ENCODE measurements at regions not wholly inside any gene's neighbourhood (a gene's known extent, or its start where the extent isn't known, plus 50 kb on each side); places are given as distances from the start of the nearest gene placed in this dataset.

DNA sequence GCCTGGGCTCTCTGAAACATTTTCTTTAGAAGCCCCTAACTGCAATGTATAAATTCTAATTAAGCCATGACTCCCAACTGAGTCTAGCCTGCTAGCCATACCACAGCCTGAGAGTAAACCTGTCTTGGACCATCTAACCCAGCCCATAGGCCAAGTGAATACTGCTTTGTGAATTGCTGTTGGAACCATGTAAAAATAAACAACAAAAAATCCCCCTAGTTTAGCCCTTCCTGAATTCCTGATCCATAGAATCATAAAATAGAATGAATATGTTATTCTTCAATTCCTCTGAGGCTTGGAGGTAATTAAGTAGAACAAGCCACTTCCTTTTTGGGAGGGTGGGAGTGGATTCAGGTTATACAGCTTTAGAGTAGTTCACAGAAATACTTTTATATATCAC is 1496.4 kb downstream of the MRPL39 start:
- no peak for ATAC-seq (ENCODE audit: low read depth)
- H3K9me3 ChIP-seq (ENCODE audit: severe bottlenecking), result no peaks in the 10 kb centered on the region
- no peaks in the 10 kb centered on the region for H3K4me1 ChIP-seq (ENCODE audit: insufficient read depth, poor library complexity, severe bottlenecking)
- no peak overlapping the region for H3K4me3 ChIP-seq (ENCODE audit: severe bottlenecking)
- no peak for TF ChIP-seq CTCF (IDR thresholded peaks at IDR 0.05; ENCODE audit: poor library complexity, severe bottlenecking)
- H3K27me3 ChIP-seq (ENCODE audit: insufficient read depth, poor library complexity, severe bottlenecking), result peaks cover 22% of the 10 kb centered on the region
- no peak for DNase-seq (ENCODE audit: low spot score)
- H3K27ac ChIP-seq (ENCODE audit: poor library complexity, severe bottlenecking), result no peak overlapping the region
- no peaks in the 10 kb centered on the region for H3K36me3 ChIP-seq (ENCODE audit: low read depth)

DNA sequence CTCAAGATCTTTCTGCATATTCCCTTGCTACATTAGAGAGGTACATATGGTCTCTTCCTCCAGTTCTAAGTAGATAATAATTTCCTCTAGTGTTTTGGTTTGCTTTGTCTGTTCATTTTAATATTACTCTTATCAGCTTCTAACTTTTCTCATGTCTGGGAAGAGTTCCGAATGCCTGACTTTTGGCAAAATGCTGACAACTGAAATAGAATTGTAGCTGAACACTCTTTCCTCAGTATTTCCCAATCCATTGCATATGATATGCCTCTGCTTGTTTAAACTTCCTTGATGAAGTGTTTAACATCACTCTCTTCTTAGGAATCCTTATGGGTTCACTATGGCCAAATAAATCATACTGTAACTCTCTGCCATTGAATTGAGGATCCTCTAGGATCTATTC is 1510.1 kb downstream of the MRPL39 start:
- TF ChIP-seq CTCF (IDR thresholded peaks at IDR 0.05; ENCODE audit: poor library complexity, severe bottlenecking), result no peak
- ATAC-seq (ENCODE audit: low read depth), result no peak
- peaks cover 6% of the 10 kb centered on the region for H3K27me3 ChIP-seq (ENCODE audit: insufficient read depth, poor library complexity, severe bottlenecking)

DNA sequence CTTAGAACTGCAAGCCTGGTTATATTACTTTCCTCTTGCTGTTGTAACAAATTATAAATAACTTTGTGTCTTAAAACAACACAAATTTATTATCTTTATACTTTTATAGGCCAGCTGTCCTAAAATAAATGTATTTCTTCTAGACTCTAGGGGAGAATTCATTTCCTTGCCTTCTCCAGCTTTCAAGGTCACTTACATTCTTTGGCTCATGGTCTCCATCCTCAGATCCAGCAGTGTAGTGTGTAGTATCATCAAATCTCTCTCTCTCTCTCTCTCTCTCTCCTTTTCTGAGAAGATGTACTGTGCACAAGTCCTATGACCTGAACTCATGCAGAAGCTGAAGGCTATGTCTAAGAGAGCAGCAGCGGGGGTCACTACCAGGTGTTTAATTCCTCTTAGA is 1510.6 kb downstream of the MRPL39 start:
- Histone ChIP-seq H3K4me1 (ENCODE audit: insufficient read depth, poor library complexity, severe bottlenecking) (no peaks in the 10 kb centered on the region), H3K27me3 (ENCODE audit: insufficient read depth, poor library complexity, severe bottlenecking) (peaks cover 6% of the 10 kb centered on the region), H3K36me3 (ENCODE audit: low read depth) (no peaks in the 10 kb centered on the region), H3K9me3 (ENCODE audit: severe bottlenecking) (no peaks in the 10 kb centered on the region), H3K4me3 (ENCODE audit: severe bottlenecking) (no peak overlapping the region), H3K27ac (ENCODE audit: poor library complexity, severe bottlenecking) (no peak overlapping the region)
- no peak for ATAC-seq (ENCODE audit: low read depth)
- DNase-seq (ENCODE audit: low spot score), result no peak
- TF ChIP-seq CTCF (IDR thresholded peaks at IDR 0.05; ENCODE audit: poor library complexity, severe bottlenecking), result no peak

More for the DNA sequence above, 1510.1 kb downstream of the MRPL39 start:
- Histone ChIP-seq H3K4me3 (ENCODE audit: severe bottlenecking) (no peak overlapping the region), H3K9me3 (ENCODE audit: severe bottlenecking) (no peaks in the 10 kb centered on the region), H3K27ac (ENCODE audit: poor library complexity, severe bottlenecking) (no peak overlapping the region), H3K36me3 (ENCODE audit: low read depth) (no peaks in the 10 kb centered on the region), H3K4me1 (ENCODE audit: insufficient read depth, poor library complexity, severe bottlenecking) (no peaks in the 10 kb centered on the region)
- no peak for DNase-seq (ENCODE audit: low spot score)

DNA sequence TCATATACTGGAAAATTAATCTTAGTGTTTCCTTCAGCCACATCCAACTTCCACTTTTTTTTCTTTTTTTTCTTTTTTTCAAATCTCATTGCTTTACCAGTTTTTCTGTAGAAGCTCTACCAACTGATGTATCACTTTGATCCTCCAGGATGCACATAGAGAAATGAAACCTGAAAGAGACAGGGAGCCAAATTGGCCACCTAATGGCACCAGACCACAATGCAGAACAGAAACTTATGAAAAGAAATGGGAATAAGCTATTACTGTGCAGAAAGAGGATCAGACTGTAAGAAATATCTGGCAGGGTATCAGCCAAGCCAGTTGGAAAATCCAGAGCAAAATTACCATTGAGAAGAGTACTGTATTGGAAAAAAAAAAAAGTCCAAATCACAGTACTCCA is 1514.2 kb downstream of the MRPL39 start:
- H3K27me3 ChIP-seq (ENCODE audit: insufficient read depth, poor library complexity, severe bottlenecking), result peaks cover 2% of the 10 kb centered on the region
- H3K4me1 ChIP-seq (ENCODE audit: insufficient read depth, poor library complexity, severe bottlenecking), result no peaks in the 10 kb centered on the region
- no peaks in the 10 kb centered on the region for H3K9me3 ChIP-seq (ENCODE audit: severe bottlenecking)
- no peaks in the 10 kb centered on the region for H3K36me3 ChIP-seq (ENCODE audit: low read depth)
- no peak overlapping the region for H3K4me3 ChIP-seq (ENCODE audit: severe bottlenecking)
- no peak overlapping the region for H3K27ac ChIP-seq (ENCODE audit: poor library complexity, severe bottlenecking)
- ATAC-seq (ENCODE audit: low read depth), result no peak
- no peak for DNase-seq (ENCODE audit: low spot score)
- no peak for TF ChIP-seq CTCF (IDR thresholded peaks at IDR 0.05; ENCODE audit: poor library complexity, severe bottlenecking)

DNA sequence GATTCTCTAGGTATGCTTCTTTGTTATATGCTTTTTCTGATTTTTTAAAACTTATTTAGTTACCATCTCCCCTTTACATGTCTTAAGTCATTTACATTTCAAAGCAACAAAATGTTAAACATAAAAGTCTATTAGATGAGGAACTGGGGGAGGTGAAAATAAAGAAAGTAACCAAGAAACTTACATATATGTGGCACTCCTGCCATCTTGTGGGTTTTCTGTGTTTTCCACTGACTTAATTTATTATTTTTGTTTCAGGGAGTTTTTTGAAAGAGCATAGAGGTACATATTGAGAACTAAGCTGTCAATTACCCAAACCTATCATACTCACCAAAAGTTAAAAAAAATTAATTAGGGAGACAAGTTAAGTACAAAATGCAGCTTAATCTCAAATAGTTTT is 1531.1 kb downstream of the MRPL39 start:
- DNase-seq (ENCODE audit: low spot score), result no peak
- peaks cover 2% of the 10 kb centered on the region for H3K9me3 ChIP-seq (ENCODE audit: severe bottlenecking)

More for the DNA sequence above, 1531.1 kb downstream of the MRPL39 start:
- Histone ChIP-seq H3K4me1 (ENCODE audit: insufficient read depth, poor library complexity, severe bottlenecking) (no peaks in the 10 kb centered on the region), H3K36me3 (ENCODE audit: low read depth) (no peaks in the 10 kb centered on the region), H3K4me3 (ENCODE audit: severe bottlenecking) (no peak overlapping the region), H3K27ac (ENCODE audit: poor library complexity, severe bottlenecking) (no peak overlapping the region), H3K27me3 (ENCODE audit: insufficient read depth, poor library complexity, severe bottlenecking) (no peaks in the 10 kb centered on the region)
- no peak for ATAC-seq (ENCODE audit: low read depth)
- TF ChIP-seq CTCF (IDR thresholded peaks at IDR 0.05; ENCODE audit: poor library complexity, severe bottlenecking), result no peak

Data from RWPE2 (cell line).